ENCODE measurements at regions not wholly inside any gene's neighbourhood (a gene's known extent, or its start where the extent isn't known, plus 50 kb on each side); places are given as distances from the start of the nearest gene placed in this dataset.

DNA sequence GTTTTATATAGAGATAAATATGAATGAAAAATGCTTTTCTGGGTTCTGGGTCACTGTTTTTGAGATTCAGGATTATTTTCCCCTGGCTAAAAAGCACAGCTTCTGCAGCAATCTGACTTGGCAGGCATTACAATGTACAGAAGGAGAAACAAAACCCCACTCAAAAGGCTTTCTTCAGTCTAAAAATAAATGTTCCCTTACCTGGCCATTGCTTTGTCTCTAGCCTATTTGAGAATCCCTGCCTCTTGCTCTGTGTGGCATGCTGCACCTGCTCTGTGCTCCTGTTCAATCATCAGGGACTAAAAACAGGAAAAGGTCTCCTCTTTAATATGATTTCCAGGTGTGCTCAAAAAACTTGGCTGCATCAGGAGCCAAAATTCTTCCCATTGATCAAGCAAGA, 187.4 kb upstream of the STAC start:
- Histone ChIP-seq H3K4me3 (replicated peaks in 1 of 3) (no peak overlapping the region), H3K9me3 (no peaks in the 10 kb centered on the region), H3K27me3 (no peaks in the 10 kb centered on the region), H3K4me1 (no peaks in the 10 kb centered on the region), H3K27ac (no peak overlapping the region), H3K36me3 (no peaks in the 10 kb centered on the region)
- intact Hi-C loops (cut with DNase I), result no loop called here
- TF ChIP-seq POLR2A (IDR thresholded peaks at IDR 0.05), result no peak
- no peak for TF ChIP-seq CTCF (IDR thresholded peaks at IDR 0.05)
- DNase-seq, result no peak

DNA sequence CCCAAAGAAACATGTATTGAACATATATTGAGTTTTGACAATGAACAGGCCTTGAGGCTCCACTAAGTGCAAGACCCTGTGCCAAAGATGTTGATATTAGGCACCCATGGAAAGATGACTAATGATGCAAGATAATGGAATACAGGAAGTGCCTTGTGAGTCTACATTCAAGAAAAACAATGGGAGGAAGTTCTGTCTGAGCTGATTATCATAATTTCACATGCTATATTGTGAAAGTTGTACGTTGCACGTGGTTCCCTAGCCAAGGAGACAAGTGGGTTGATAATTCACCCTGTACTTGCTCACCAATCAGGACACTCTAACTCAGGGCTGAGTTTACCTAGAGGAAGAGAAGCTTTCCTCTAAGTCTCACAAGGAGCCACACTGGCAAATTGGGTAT, 186.9 kb upstream of the STAC start:
- no peaks in the 10 kb centered on the region for H3K36me3 ChIP-seq
- DNase-seq, result no peak
- H3K4me1 ChIP-seq, result no peaks in the 10 kb centered on the region
- WGBS, 2 donors, result 51 to 68% methylated on average over 2 of the region's 2 CpGs
- no peak overlapping the region for H3K27ac ChIP-seq
- H3K27me3 ChIP-seq, result no peaks in the 10 kb centered on the region
- H3K4me3 ChIP-seq (replicated peaks in 1 of 3), result no peak overlapping the region
- TF ChIP-seq POLR2A (IDR thresholded peaks at IDR 0.05) (no peak), CTCF (IDR thresholded peaks at IDR 0.05) (no peak)
- intact Hi-C loops (cut with DNase I), result no loop called here
- H3K9me3 ChIP-seq, result no peaks in the 10 kb centered on the region

- H3K4me1 ChIP-seq, result no peaks in the 10 kb centered on the region
- no peaks in the 10 kb centered on the region for H3K9me3 ChIP-seq
- intact Hi-C loops (cut with DNase I), result no loop called here
- H3K36me3 ChIP-seq, result no peaks in the 10 kb centered on the region
- H3K27me3 ChIP-seq, result no peaks in the 10 kb centered on the region
- no peak overlapping the region for H3K4me3 ChIP-seq (replicated peaks in 1 of 3)
- DNase-seq, result no peak
- TF ChIP-seq CTCF (IDR thresholded peaks at IDR 0.05) (no peak), POLR2A (IDR thresholded peaks at IDR 0.05) (no peak)
- H3K27ac ChIP-seq, result no peak overlapping the region
Measured at GRCh38 chr3:36196058-36196457, 184.2 kb upstream of the STAC start.

GRCh38 chr3:36197151-36197550, 183.2 kb upstream of the STAC start:
- no peak for TF ChIP-seq CTCF (IDR thresholded peaks at IDR 0.05)
- no peak for TF ChIP-seq POLR2A (IDR thresholded peaks at IDR 0.05)
- no peak overlapping the region for H3K4me3 ChIP-seq (replicated peaks in 1 of 3)
- no peak overlapping the region for H3K27ac ChIP-seq
- intact Hi-C loops (cut with DNase I), result no loop called here
- H3K36me3 ChIP-seq, result no peaks in the 10 kb centered on the region
- H3K9me3 ChIP-seq, result no peaks in the 10 kb centered on the region
- no peaks in the 10 kb centered on the region for H3K27me3 ChIP-seq
- 0 to 86% methylated on average over 1 of the region's 1 CpG for WGBS, 2 donors
- H3K4me1 ChIP-seq, result no peaks in the 10 kb centered on the region
- DNase-seq, result no peak

DNA sequence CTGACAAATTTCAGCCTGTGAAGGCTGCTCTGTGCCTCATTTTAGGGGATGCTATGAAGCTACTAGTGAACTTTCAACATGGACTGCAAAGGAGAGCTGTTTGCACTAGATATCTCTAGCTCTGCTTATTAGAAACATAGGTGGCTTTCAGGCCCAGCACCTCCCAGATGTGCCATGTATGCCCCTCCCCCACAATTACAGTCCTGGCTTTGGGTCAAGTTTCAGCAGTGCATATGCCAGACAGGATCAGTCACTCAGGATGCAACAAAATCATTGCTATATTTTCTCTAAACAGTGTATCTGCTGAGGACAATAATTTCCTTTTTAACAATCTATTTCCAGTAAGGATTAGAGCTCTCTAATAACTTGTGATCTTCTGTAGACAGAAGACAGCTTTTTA, 178.8 kb upstream of the STAC start:
- intact Hi-C loops (cut with DNase I), result no loop called here
- Histone ChIP-seq H3K36me3 (no peaks in the 10 kb centered on the region), H3K27me3 (no peaks in the 10 kb centered on the region), H3K4me1 (no peaks in the 10 kb centered on the region), H3K27ac (no peak overlapping the region), H3K9me3 (no peaks in the 10 kb centered on the region), H3K4me3 (replicated peaks in 1 of 3) (no peak overlapping the region)
- no peak for TF ChIP-seq POLR2A (IDR thresholded peaks at IDR 0.05)
- no peak for TF ChIP-seq CTCF (IDR thresholded peaks at IDR 0.05)
- no peak for DNase-seq
